ENCODE measurements at regions not wholly inside any gene's neighbourhood (a gene's known extent, or its start where the extent isn't known, plus 50 kb on each side); places are given as distances from the start of the nearest gene placed in this dataset.

- Histone ChIP-seq H3K27me3 (ENCODE audit: insufficient read depth, poor library complexity, severe bottlenecking) (no peaks in the 10 kb centered on the region), H3K27ac (replicated peaks) (no peak overlapping the region), H3K4me3 (replicated peaks; ENCODE audit: insufficient read depth, low read length) (no peak overlapping the region)
- no peak for TF ChIP-seq GABPA (IDR thresholded peaks at IDR 0.05; ENCODE audit: low read depth)
- TF ChIP-seq REST (IDR thresholded peaks at IDR 0.05; ENCODE audit: insufficient replicate concordance, low read depth), result no peak
- TF ChIP-seq POLR2AphosphoS5 (IDR thresholded peaks at IDR 0.05; ENCODE audit: low read depth), result no peak
- no peak for TF ChIP-seq SPI1 (IDR thresholded peaks at IDR 0.05; ENCODE audit: borderline replicate concordance, low read depth)
- no peak for TF ChIP-seq CTCF (IDR thresholded peaks at IDR 0.05; ENCODE audit: insufficient read depth, low read length)
- DNase-seq (ENCODE audit: low read depth in 1 of 2, low spot score in 1 of 2), result no peak
These were observed 53.0 kb upstream of the FUT8 start for GRCh38 chr14:65359503-65359902.

GRCh38 chr14:65360144-65360784 is 52.3 kb upstream of the FUT8 start:
- no peak for DNase-seq (ENCODE audit: low read depth in 1 of 2, low spot score in 1 of 2)
- Histone ChIP-seq H3K27me3 (ENCODE audit: insufficient read depth, poor library complexity, severe bottlenecking) (no peaks in the 10 kb centered on the region), H3K27ac (replicated peaks) (no peak overlapping the region), H3K4me3 (replicated peaks; ENCODE audit: insufficient read depth, low read length) (no peak overlapping the region)
- no peak for TF ChIP-seq REST (IDR thresholded peaks at IDR 0.05; ENCODE audit: insufficient replicate concordance, low read depth)
- no peak for TF ChIP-seq GABPA (IDR thresholded peaks at IDR 0.05; ENCODE audit: low read depth)
- no peak for TF ChIP-seq POLR2AphosphoS5 (IDR thresholded peaks at IDR 0.05; ENCODE audit: low read depth)
- TF ChIP-seq SPI1 (IDR thresholded peaks at IDR 0.05; ENCODE audit: borderline replicate concordance, low read depth), result no peak
- TF ChIP-seq CTCF (IDR thresholded peaks at IDR 0.05; ENCODE audit: insufficient read depth, low read length), result no peak

GRCh38 chr14:65361920-65362319 is 50.6 kb upstream of the FUT8 start:
- no peak overlapping the region for H3K27ac ChIP-seq (replicated peaks)
- TF ChIP-seq CTCF (IDR thresholded peaks at IDR 0.05; ENCODE audit: insufficient read depth, low read length) (no peak), GABPA (IDR thresholded peaks at IDR 0.05; ENCODE audit: low read depth) (no peak), SPI1 (IDR thresholded peaks at IDR 0.05; ENCODE audit: borderline replicate concordance, low read depth) (no peak), REST (IDR thresholded peaks at IDR 0.05; ENCODE audit: insufficient replicate concordance, low read depth) (no peak), POLR2AphosphoS5 (IDR thresholded peaks at IDR 0.05; ENCODE audit: low read depth) (no peak)
- H3K4me3 ChIP-seq (replicated peaks; ENCODE audit: insufficient read depth, low read length), result no peak overlapping the region
- no peaks in the 10 kb centered on the region for H3K27me3 ChIP-seq (ENCODE audit: insufficient read depth, poor library complexity, severe bottlenecking)
- DNase-seq (ENCODE audit: low read depth in 1 of 2, low spot score in 1 of 2), result no peak

All from HL-60 (cell line).